Karpas-422 (cell line): ENCODE measurements at regions not wholly inside any gene's neighbourhood (a gene's known extent, or its start where the extent isn't known, plus 50 kb on each side); places are given as distances from the start of the nearest gene placed in this dataset.
"Not testable (repeated sequence)": the region's sequence is repeated elsewhere in the genome, so short reads cannot be mapped to it uniquely, and the experiment has no call there.

Experiments
- DNase-seq: peaks from one replicate; pipeline ENCODE4 v3.0.0-alpha.2; 2015
- H2AFZ ChIP-seq: fragments of 200-600 bp; sonication (generic); 2 replicates; pipeline ENCODE4 v1.6.1; 2014; ENCODE audit warnings: antibody characterized with exemption, low read length, mixed read lengths
- H3K27ac ChIP-seq: fragments of 200-600 bp; sonication (generic); 2 replicates; pipeline ENCODE4 v1.5.1; 2014; ENCODE audit warnings: mild to moderate bottlenecking, low read length, moderate library complexity
- H3K27me3 ChIP-seq: fragments of 200-600 bp; sonication (generic); 2 replicates; pipeline ENCODE4 v1.6.1; 2014; ENCODE audit warnings: low read length, mixed read lengths
- H3K36me3 ChIP-seq: fragments of 200-600 bp; sonication (generic); 2 replicates; pipeline ENCODE4 v1.6.1; 2014; ENCODE audit warnings: low read length, mixed read lengths; ENCODE audit not compliant: insufficient read depth
- H3K4me1 ChIP-seq: fragments of 200-600 bp; sonication (generic); 2 replicates; pipeline ENCODE4 v1.6.1; 2014; ENCODE audit warnings: mild to moderate bottlenecking, low read length, mixed read lengths
- H3K4me2 ChIP-seq: fragments of 200-600 bp; sonication (generic); 2 replicates; pipeline ENCODE4 v1.6.1; 2014; ENCODE audit warnings: low read length, low read depth, mild to moderate bottlenecking; ENCODE audit not compliant: poor library complexity, severe bottlenecking
- H3K4me3 ChIP-seq: fragments of 200-600 bp; sonication (generic); 2 replicates; pipeline ENCODE4 v1.5.1; 2014; ENCODE audit warnings: mild to moderate bottlenecking, antibody characterized with exemption, low read length, mixed read lengths
- H3K79me2 ChIP-seq: fragments of 200-600 bp; sonication (generic); 2 replicates; pipeline ENCODE4 v1.6.1; 2014; ENCODE audit warnings: mild to moderate bottlenecking, low read length, mixed read lengths
- H3K9ac ChIP-seq: fragments of 200-600 bp; sonication (generic); 2 replicates; pipeline ENCODE4 v1.6.0; 2014; ENCODE audit warnings: low read length
- H3K9me2 ChIP-seq: fragments of 200-600 bp; sonication (generic), shearing (Covaris generic); replicated peaks from 2 replicates; pipeline ENCODE4 v1.6.0; 2014; ENCODE audit warnings: mild to moderate bottlenecking, low read length, moderate library complexity; ENCODE audit not compliant: insufficient read depth
- H3K9me3 ChIP-seq: fragments of 300-700, 200-600 bp; sonication (generic); 2 replicates; pipeline ENCODE4 v1.6.1; 2014; ENCODE audit warnings: low read length, mixed read lengths
- H4K20me1 ChIP-seq: fragments of 200-600 bp; sonication (generic); 2 replicates; pipeline ENCODE4 v1.6.1; 2014; ENCODE audit warnings: mild to moderate bottlenecking, antibody characterized with exemption, low read length, low read depth; ENCODE audit not compliant: insufficient read depth

GRCh38 chr15:62320259-62320658 lies 155.2 kb upstream of the C2CD4B start:
- Histone ChIP-seq H3K27me3 (no peaks in the 10 kb centered on the region), H3K4me2 (no peak overlapping the region), H2AFZ (no peak overlapping the region)

DNA sequence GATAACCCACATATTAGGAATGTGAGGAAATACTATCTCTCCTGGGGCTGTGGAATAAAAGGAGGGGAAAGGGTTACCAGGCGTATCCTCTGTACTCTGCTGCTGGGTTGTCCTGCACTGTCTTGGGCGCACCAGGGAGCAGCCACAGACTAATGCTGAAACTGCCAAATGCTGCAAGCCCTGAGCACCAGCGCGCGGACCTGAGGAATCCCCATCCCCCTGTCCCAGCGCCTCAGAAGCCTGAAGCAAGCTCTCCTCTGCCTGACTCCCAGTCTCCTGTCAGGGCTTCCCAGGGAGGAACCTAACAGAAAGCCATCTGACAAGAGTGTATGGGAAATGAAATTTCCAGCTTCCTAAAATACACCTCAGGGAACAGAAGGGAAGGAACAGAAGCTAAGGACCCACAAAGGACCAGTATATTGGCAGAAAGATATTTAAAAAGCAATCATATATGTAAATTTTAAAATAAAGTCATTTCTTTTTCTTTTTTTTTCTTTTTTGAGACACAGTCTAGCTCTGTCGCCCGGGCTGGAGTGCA lies 158.3 kb upstream of the C2CD4B start:
- Histone ChIP-seq H3K9ac (no peak overlapping the region), H3K36me3 (no peaks in the 10 kb centered on the region), H3K4me2 (no peak overlapping the region), H3K9me3 (no peaks in the 10 kb centered on the region), H3K27me3 (no peaks in the 10 kb centered on the region), H3K4me1 (no peaks in the 10 kb centered on the region), H3K9me2 (no peaks in the 10 kb centered on the region), H3K4me3 (no peak overlapping the region), H3K27ac (no peak overlapping the region), H3K79me2 (no peaks in the 10 kb centered on the region), H4K20me1 (no peaks in the 10 kb centered on the region), H2AFZ (no peak overlapping the region)
- DNase-seq: no peak

More at GRCh38 chr15:62320259-62320658, 155.2 kb upstream of the C2CD4B start:
- Histone ChIP-seq H3K9ac (no peak overlapping the region), H3K9me2 (no peaks in the 10 kb centered on the region), H3K9me3 (no peaks in the 10 kb centered on the region), H4K20me1 (no peaks in the 10 kb centered on the region), H3K27ac (no peak overlapping the region), H3K4me1 (no peaks in the 10 kb centered on the region), H3K79me2 (no peaks in the 10 kb centered on the region), H3K4me3 (no peak overlapping the region), H3K36me3 (no peaks in the 10 kb centered on the region)
- no peak for DNase-seq

DNA sequence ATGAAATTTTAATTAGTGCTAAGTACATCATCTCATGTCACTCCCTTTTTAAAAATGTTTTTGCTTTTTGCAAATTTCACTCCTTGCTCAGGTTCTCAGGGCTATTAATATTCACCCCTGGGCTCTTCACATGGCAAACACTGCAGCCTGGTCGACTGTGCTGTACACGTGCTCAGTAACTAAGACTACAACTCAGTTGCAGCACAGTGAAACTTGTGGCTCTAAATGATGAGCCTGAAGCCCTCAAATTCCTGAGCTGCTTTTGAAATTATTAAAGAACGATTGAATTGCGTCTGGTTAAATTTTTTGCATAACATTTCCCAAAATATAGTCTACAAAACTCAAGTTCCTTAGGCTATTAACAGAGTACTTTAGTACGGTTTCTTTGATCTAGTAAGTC lies 159.3 kb upstream of the C2CD4B start:
- DNase-seq: no peak
- Histone ChIP-seq H3K27ac (no peak overlapping the region), H3K4me2 (no peak overlapping the region), H3K79me2 (no peaks in the 10 kb centered on the region), H3K36me3 (no peaks in the 10 kb centered on the region), H3K9ac (no peak overlapping the region), H3K9me2 (no peaks in the 10 kb centered on the region), H3K4me3 (no peak overlapping the region), H2AFZ (no peak overlapping the region), H4K20me1 (no peaks in the 10 kb centered on the region), H3K27me3 (no peaks in the 10 kb centered on the region), H3K4me1 (no peaks in the 10 kb centered on the region), H3K9me3 (no peaks in the 10 kb centered on the region)

DNA sequence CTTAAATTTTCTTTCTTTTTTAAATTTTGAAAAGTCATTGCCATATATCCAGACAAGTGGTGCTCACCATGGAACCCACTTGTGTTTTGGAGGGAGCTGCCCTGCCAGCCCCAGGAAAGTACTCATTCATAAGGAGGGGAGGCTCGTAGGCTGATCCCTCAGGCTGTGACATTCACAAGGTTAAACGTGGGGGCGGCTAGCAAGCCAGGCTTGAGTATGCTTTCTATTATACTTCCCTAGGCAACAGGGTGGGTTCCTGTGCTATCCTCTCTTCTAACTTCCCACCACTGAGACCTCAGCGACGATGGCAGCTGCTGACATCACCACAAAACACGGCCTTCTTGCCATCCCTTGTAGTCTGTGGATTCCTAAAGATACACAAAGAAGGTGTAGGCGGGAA lies 160.5 kb upstream of the C2CD4B start:
- Histone ChIP-seq H3K9me2 (no peaks in the 10 kb centered on the region), H3K27me3 (no peaks in the 10 kb centered on the region), H3K27ac (no peak overlapping the region), H3K4me1 (no peaks in the 10 kb centered on the region), H3K4me3 (no peak overlapping the region), H3K4me2 (no peak overlapping the region), H3K9ac (no peak overlapping the region), H2AFZ (no peak overlapping the region), H3K9me3 (no peaks in the 10 kb centered on the region), H4K20me1 (no peaks in the 10 kb centered on the region), H3K36me3 (no peaks in the 10 kb centered on the region), H3K79me2 (no peaks in the 10 kb centered on the region)
- DNase-seq: no peak

DNA sequence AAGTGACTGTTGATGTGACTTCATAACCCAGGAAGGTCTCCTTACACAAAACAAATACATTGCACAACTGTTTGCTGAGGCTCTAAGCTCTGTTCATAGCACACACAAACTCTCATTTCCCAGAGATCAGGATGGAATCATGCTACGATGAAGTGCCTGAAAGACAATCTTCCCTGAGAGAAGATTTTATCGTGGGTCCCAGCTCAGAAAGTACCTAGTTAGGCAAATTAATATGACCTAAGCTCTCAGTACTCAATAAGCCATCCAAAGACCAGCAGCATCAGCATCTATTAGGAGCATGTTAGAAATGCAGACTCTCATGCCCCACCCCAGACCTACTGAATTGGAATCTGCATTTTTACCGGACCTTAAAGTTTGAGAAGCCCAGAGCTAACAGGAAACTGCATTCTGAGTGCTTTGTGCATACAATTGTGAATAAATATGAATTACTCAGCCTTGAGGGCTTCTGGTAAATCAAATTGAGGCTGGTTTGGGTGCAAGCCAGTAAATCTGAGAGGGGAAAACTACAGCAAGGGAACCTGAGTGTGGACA lies 161.5 kb upstream of the C2CD4B start:
- H3K79me2 ChIP-seq: no peaks in the 10 kb centered on the region
- no peak overlapping the region for H3K27ac ChIP-seq
- no peak overlapping the region for H3K4me2 ChIP-seq
- H3K9ac ChIP-seq: no peak overlapping the region
- no peaks in the 10 kb centered on the region for H3K27me3 ChIP-seq
- no peak overlapping the region for H3K4me3 ChIP-seq
- no peaks in the 10 kb centered on the region for H4K20me1 ChIP-seq
- no peaks in the 10 kb centered on the region for H3K9me3 ChIP-seq
- no peaks in the 10 kb centered on the region for H3K36me3 ChIP-seq
- no peaks in the 10 kb centered on the region for H3K4me1 ChIP-seq
- H2AFZ ChIP-seq: no peak overlapping the region
- DNase-seq: no peak
- no peaks in the 10 kb centered on the region for H3K9me2 ChIP-seq

DNA sequence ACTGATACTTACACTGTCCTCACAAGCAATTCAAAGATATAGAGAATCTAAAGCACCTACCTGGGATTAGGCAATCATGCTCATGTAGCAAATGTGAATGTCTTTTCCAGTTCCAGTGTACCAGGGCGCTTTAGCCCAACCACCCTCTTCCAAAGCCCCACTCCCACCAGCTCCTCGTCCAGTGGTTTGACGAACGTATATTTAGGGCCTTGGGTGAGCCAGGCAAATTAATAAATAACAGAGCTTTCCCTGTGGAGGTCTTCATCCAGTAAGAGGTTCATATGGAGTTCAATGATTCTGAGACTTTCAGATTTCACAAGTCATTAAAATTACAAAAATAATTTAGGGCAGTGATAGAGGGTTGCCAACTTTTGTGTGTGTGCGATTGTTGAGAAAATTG lies 162.3 kb upstream of the C2CD4B start:
- DNase-seq: no peak
- no peak overlapping the region for H3K4me3 ChIP-seq
- H3K4me1 ChIP-seq: no peaks in the 10 kb centered on the region
- no peaks in the 10 kb centered on the region for H3K36me3 ChIP-seq
- no peak overlapping the region for H3K27ac ChIP-seq
- H3K79me2 ChIP-seq: no peaks in the 10 kb centered on the region
- no peaks in the 10 kb centered on the region for H4K20me1 ChIP-seq
- no peak overlapping the region for H3K9ac ChIP-seq
- no peak overlapping the region for H2AFZ ChIP-seq
- no peak overlapping the region for H3K4me2 ChIP-seq
- no peaks in the 10 kb centered on the region for H3K9me2 ChIP-seq
- no peaks in the 10 kb centered on the region for H3K9me3 ChIP-seq
- no peaks in the 10 kb centered on the region for H3K27me3 ChIP-seq

DNA sequence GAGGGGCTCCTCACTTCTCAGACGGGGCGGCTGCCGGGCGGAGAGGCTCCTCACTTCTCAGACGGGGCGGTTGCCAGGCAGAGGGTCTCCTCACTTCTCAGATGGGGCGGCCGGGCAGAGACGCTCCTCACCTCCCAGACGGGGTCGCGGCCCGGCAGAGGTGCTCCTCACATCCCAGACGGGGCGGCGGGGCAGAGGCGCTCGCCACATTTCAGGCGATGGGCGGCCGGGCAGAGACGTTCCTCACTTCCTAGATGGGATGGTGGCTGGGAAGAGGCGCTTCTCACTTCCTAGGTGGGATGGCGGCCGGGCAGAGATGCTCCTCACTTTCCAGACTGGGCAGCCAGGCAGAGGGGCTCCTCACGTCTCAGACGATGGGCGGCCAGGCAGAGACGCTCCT lies 167.4 kb upstream of the C2CD4B start:
- not testable (repeated sequence) for H3K36me3 ChIP-seq, H3K9ac ChIP-seq, H3K27ac ChIP-seq, DNase-seq, H3K4me2 ChIP-seq, H3K9me3 ChIP-seq, H3K79me2 ChIP-seq, H4K20me1 ChIP-seq, H2AFZ ChIP-seq, H3K27me3 ChIP-seq, H3K4me1 ChIP-seq, H3K9me2 ChIP-seq, H3K4me3 ChIP-seq

- H3K27ac ChIP-seq: no peak overlapping the region
- H3K27me3 ChIP-seq: no peaks in the 10 kb centered on the region
- no peaks in the 10 kb centered on the region for H3K79me2 ChIP-seq
- no peaks in the 10 kb centered on the region for H3K9me3 ChIP-seq
- H3K4me2 ChIP-seq: no peak overlapping the region
- no peak overlapping the region for H2AFZ ChIP-seq
- no peaks in the 10 kb centered on the region for H3K36me3 ChIP-seq
- H4K20me1 ChIP-seq: no peaks in the 10 kb centered on the region
- H3K4me1 ChIP-seq: no peaks in the 10 kb centered on the region
- H3K9ac ChIP-seq: no peak overlapping the region
- no peaks in the 10 kb centered on the region for H3K9me2 ChIP-seq
- no peak for DNase-seq
- H3K4me3 ChIP-seq: no peak overlapping the region
Observed at GRCh38 chr15:62334536-62334935, 169.5 kb upstream of the C2CD4B start.

- Histone ChIP-seq H2AFZ (no peak overlapping the region), H3K9ac (no peak overlapping the region), H3K9me2 (no peaks in the 10 kb centered on the region), H3K79me2 (no peaks in the 10 kb centered on the region), H3K4me1 (no peaks in the 10 kb centered on the region), H4K20me1 (no peaks in the 10 kb centered on the region), H3K9me3 (no peaks in the 10 kb centered on the region), H3K27me3 (no peaks in the 10 kb centered on the region), H3K4me3 (no peak overlapping the region), H3K36me3 (no peaks in the 10 kb centered on the region), H3K4me2 (no peak overlapping the region), H3K27ac (no peak overlapping the region)
- DNase-seq: no peak
Observed at GRCh38 chr15:62337934-62338333, 172.8 kb upstream of the C2CD4B start.
